Adrenal gland (tissue), 5 donors: ENCODE measurements at regions not wholly inside any gene's neighbourhood (a gene's known extent, or its start where the extent isn't known, plus 50 kb on each side); places are given as distances from the start of the nearest gene placed in this dataset.

Source experiments
- POLR2A ChIP-seq, 2 donors: fragments of 450-650 bp; IDR thresholded peaks; one replicate each; pipeline ENCODE4 v1.6.1; 2017; ENCODE audit warnings: antibody characterized with exemption in 2 of 2, mild to moderate bottlenecking in 2 of 2, moderate library complexity in 1 of 2
- TF ChIP-seq, protein P1 (sequence below), 6 experiments: fragments of 450-650 bp in 4 of 6; fragments of 200-600 bp in 2 of 6; sonication (generic) in 1 of 6; IDR thresholded peaks; 1 replicate in 5 of 6; 2 replicates in 1 of 6; pipeline versions ENCODE4 v1.5.1 to v1.8.0; 2016 to 2021; ENCODE audit warnings: antibody characterized with exemption in 6 of 6, mild to moderate bottlenecking in 2 of 6, moderate library complexity in 1 of 6
- donor health status: DM: no; HTN: no; CAD: no.

DNA sequence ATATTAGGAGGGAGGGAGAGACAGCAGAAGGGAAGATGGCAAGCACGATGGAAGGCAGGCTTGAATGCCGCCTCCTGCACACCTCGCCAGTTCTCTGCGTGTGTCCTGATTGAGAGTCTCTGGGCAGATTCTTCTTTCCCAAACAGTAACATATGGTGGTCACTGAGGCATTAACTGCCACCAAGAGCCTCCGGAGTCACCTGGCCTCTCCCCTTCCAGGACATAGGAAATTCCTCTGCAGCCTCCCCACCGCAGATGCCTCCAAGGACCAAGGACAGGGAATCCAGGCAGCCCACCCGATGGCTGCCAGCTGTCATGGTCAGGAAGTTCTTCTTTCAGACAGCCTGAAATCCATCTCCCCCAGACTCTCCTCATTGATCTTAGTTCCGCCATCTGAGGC, 149.3 kb downstream of the ENGASE start:
- TF ChIP-seq, protein P1, sequence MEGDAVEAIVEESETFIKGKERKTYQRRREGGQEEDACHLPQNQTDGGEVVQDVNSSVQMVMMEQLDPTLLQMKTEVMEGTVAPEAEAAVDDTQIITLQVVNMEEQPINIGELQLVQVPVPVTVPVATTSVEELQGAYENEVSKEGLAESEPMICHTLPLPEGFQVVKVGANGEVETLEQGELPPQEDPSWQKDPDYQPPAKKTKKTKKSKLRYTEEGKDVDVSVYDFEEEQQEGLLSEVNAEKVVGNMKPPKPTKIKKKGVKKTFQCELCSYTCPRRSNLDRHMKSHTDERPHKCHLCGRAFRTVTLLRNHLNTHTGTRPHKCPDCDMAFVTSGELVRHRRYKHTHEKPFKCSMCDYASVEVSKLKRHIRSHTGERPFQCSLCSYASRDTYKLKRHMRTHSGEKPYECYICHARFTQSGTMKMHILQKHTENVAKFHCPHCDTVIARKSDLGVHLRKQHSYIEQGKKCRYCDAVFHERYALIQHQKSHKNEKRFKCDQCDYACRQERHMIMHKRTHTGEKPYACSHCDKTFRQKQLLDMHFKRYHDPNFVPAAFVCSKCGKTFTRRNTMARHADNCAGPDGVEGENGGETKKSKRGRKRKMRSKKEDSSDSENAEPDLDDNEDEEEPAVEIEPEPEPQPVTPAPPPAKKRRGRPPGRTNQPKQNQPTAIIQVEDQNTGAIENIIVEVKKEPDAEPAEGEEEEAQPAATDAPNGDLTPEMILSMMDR (IDR thresholded peaks at IDR 0.05), result no peak
- no peak for TF ChIP-seq POLR2A (IDR thresholded peaks at IDR 0.05)
